ENCODE measurements at regions not wholly inside any gene's neighbourhood (a gene's known extent, or its start where the extent isn't known, plus 50 kb on each side); places are given as distances from the start of the nearest gene placed in this dataset.

DNA sequence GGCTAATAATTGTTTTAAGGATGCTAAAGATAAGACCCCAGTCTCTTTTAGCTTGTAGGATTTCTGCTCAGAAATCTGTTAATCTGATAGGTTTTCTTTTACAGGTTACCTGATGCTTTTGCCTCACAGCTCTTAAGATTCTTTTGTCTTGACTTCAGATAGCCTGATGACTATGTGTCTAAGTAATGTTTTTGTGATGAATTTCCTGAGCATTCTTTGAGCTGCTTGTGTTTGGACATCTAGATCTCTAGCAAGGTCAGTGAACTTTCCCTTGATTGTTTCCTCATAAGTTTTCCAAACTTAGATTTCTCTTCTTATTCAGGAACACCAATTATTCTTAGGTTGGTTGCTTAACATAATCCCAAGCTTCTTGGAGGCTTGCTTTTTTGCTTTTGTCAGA, 104.1 kb downstream of the ZNF518B start:
- Histone ChIP-seq H3K4me1 (ENCODE audit: control insufficient read depth in 1 of 2, extremely low read depth in 1 of 2, insufficient read depth in 2 of 2, low read length in 2 of 2) (no peaks in the 10 kb centered on the region), H3K4me3 (ENCODE audit: control insufficient read depth in 1 of 2, extremely low read depth in 1 of 2, low read length in 1 of 2) (no peak overlapping the region), H3K36me3 (ENCODE audit: control insufficient read depth in 2 of 2, extremely low read depth in 1 of 2, insufficient read depth in 1 of 2, low read length in 1 of 2) (no peaks in the 10 kb centered on the region), H3K9me3 (no peaks in the 10 kb centered on the region), H3K27me3 (replicated peaks in 1 of 2; ENCODE audit: control insufficient read depth in 2 of 2, extremely low read depth in 1 of 2, insufficient read depth in 2 of 2, low read length in 1 of 2) (peaks cover 0 to 8% of the 10 kb centered on the region in 2 experiments), H3K27ac (ENCODE audit: low read length) (no peak overlapping the region)
- CTCF ChIA-PET, result no interaction called here
- DNase-seq (no peak), ATAC-seq (replicated peaks in 1 of 4) (no peak)
- Mint-ChIP-seq H3K27ac (no peak overlapping the region), H3K9me3 (peaks cover 3 to 6% (median 4%) of the 10 kb centered on the region in 3 donors), H3K4me3 (no peak overlapping the region), H3K36me3 (no peaks in the 10 kb centered on the region), H3K27me3 (peaks cover 15 to 45% of the 10 kb centered on the region in 2 donors), H3K4me1 (no peaks in the 10 kb centered on the region)
- POLR2A ChIA-PET, result no interaction called here

GRCh38 chr4:10348241-10348640, 109.0 kb downstream of the ZNF518B start:
- H3K4me1 Mint-ChIP-seq, result no peaks in the 10 kb centered on the region
- CTCF ChIA-PET, result no interaction called here

GRCh38 chr4:10347815-10348214, 109.4 kb downstream of the ZNF518B start:
- no peak for DNase-seq
- Mint-ChIP-seq H3K27ac (no peak overlapping the region), H3K9me3 (peaks cover 0 to 4% (median 3%) of the 10 kb centered on the region in 3 donors), H3K36me3 (no peaks in the 10 kb centered on the region), H3K27me3 (peaks cover 3 to 29% of the 10 kb centered on the region in 2 donors), H3K4me3 (no peak overlapping the region), H3K4me1 (no peaks in the 10 kb centered on the region)
- ChIA-PET CTCF (no interaction called here), POLR2A (no interaction called here)
- Histone ChIP-seq H3K27me3 (replicated peaks in 1 of 2; ENCODE audit: control insufficient read depth in 2 of 2, extremely low read depth in 1 of 2, insufficient read depth in 2 of 2, low read length in 1 of 2) (no peaks in the 10 kb centered on the region), H3K9me3 (no peaks in the 10 kb centered on the region), H3K4me3 (ENCODE audit: control insufficient read depth in 1 of 2, extremely low read depth in 1 of 2, low read length in 1 of 2) (no peak overlapping the region), H3K36me3 (ENCODE audit: control insufficient read depth in 2 of 2, extremely low read depth in 1 of 2, insufficient read depth in 1 of 2, low read length in 1 of 2) (no peaks in the 10 kb centered on the region), H3K4me1 (ENCODE audit: control insufficient read depth in 1 of 2, extremely low read depth in 1 of 2, insufficient read depth in 2 of 2, low read length in 2 of 2) (no peaks in the 10 kb centered on the region), H3K27ac (ENCODE audit: low read length) (no peak overlapping the region)
- no peak for ATAC-seq (replicated peaks in 1 of 4)
- WGBS (ENCODE audit: insufficient coverage), result no CpG with 5 or more reads among the region's 1 CpG

More at GRCh38 chr4:10348241-10348640, 109.0 kb downstream of the ZNF518B start:
- POLR2A ChIA-PET, result no interaction called here
- Histone ChIP-seq H3K36me3 (ENCODE audit: control insufficient read depth in 2 of 2, extremely low read depth in 1 of 2, insufficient read depth in 1 of 2, low read length in 1 of 2) (no peaks in the 10 kb centered on the region), H3K4me3 (ENCODE audit: control insufficient read depth in 1 of 2, extremely low read depth in 1 of 2, low read length in 1 of 2) (no peak overlapping the region), H3K27ac (ENCODE audit: low read length) (no peak overlapping the region), H3K9me3 (no peaks in the 10 kb centered on the region), H3K4me1 (ENCODE audit: control insufficient read depth in 1 of 2, extremely low read depth in 1 of 2, insufficient read depth in 2 of 2, low read length in 2 of 2) (no peaks in the 10 kb centered on the region), H3K27me3 (replicated peaks in 1 of 2; ENCODE audit: control insufficient read depth in 2 of 2, extremely low read depth in 1 of 2, insufficient read depth in 2 of 2, low read length in 1 of 2) (no peaks in the 10 kb centered on the region)
- H3K27me3 Mint-ChIP-seq, result peaks cover 4 to 30% of the 10 kb centered on the region in 2 donors
- H3K27ac Mint-ChIP-seq, result no peak overlapping the region
- H3K9me3 Mint-ChIP-seq, result peaks cover 3 to 6% (median 4%) of the 10 kb centered on the region in 3 donors
- H3K4me3 Mint-ChIP-seq, result no peak overlapping the region
- DNase-seq (no peak), ATAC-seq (replicated peaks in 1 of 4) (no peak)
- no peaks in the 10 kb centered on the region for H3K36me3 Mint-ChIP-seq

GRCh38 chr4:10347281-10347795, 109.9 kb downstream of the ZNF518B start:
- ChIA-PET CTCF (no interaction called here), POLR2A (no interaction called here)
- Mint-ChIP-seq H3K27ac (no peak overlapping the region), H3K4me1 (no peaks in the 10 kb centered on the region), H3K9me3 (no peaks in the 10 kb centered on the region), H3K4me3 (no peak overlapping the region), H3K36me3 (no peaks in the 10 kb centered on the region), H3K27me3 (peaks cover 0 to 28% of the 10 kb centered on the region in 2 donors)
- Histone ChIP-seq H3K9me3 (no peaks in the 10 kb centered on the region), H3K4me1 (ENCODE audit: control insufficient read depth in 1 of 2, extremely low read depth in 1 of 2, insufficient read depth in 2 of 2, low read length in 2 of 2) (no peaks in the 10 kb centered on the region), H3K27me3 (replicated peaks in 1 of 2; ENCODE audit: control insufficient read depth in 2 of 2, extremely low read depth in 1 of 2, insufficient read depth in 2 of 2, low read length in 1 of 2) (no peaks in the 10 kb centered on the region), H3K4me3 (ENCODE audit: control insufficient read depth in 1 of 2, extremely low read depth in 1 of 2, low read length in 1 of 2) (no peak overlapping the region), H3K27ac (ENCODE audit: low read length) (no peak overlapping the region), H3K36me3 (ENCODE audit: control insufficient read depth in 2 of 2, extremely low read depth in 1 of 2, insufficient read depth in 1 of 2, low read length in 1 of 2) (no peaks in the 10 kb centered on the region)
- 92% methylated on average over 3 of the region's 5 CpGs for WGBS (ENCODE audit: insufficient coverage)
- no peak for ATAC-seq (replicated peaks in 1 of 4)
- DNase-seq, result no peak

DNA sequence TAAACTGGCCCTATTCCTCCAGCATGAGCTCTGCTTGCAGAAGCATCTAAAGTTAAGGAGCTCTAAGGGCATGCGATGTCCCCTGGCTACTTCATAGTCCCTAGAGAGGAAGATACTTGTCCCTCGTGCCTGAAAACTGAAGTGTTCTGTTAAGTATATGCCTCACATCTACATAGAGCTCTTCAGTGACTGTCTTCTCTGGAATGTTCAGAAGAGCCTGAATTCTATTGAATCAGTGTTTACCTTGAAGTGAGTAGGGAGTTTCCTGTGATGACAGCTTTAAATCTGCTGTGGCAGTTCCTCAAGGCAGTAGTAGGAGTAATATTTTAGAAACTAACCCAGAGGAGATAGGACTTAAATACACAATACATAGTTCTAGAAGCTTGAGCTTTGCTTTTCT, 111.2 kb downstream of the ZNF518B start:
- H3K36me3 ChIP-seq (ENCODE audit: control insufficient read depth in 2 of 2, extremely low read depth in 1 of 2, insufficient read depth in 1 of 2, low read length in 1 of 2), result no peaks in the 10 kb centered on the region

GRCh38 chr4:10345381-10345784, 111.8 kb downstream of the ZNF518B start:
- Histone ChIP-seq H3K4me3 (ENCODE audit: control insufficient read depth in 1 of 2, extremely low read depth in 1 of 2, low read length in 1 of 2) (no peak overlapping the region), H3K27me3 (replicated peaks in 1 of 2; ENCODE audit: control insufficient read depth in 2 of 2, extremely low read depth in 1 of 2, insufficient read depth in 2 of 2, low read length in 1 of 2) (no peaks in the 10 kb centered on the region), H3K36me3 (ENCODE audit: control insufficient read depth in 2 of 2, extremely low read depth in 1 of 2, insufficient read depth in 1 of 2, low read length in 1 of 2) (no peaks in the 10 kb centered on the region), H3K4me1 (ENCODE audit: control insufficient read depth in 1 of 2, extremely low read depth in 1 of 2, insufficient read depth in 2 of 2, low read length in 2 of 2) (no peaks in the 10 kb centered on the region), H3K9me3 (no peaks in the 10 kb centered on the region), H3K27ac (ENCODE audit: low read length) (no peak overlapping the region)
- ChIA-PET CTCF (no interaction called here), POLR2A (no interaction called here)
- H3K4me3 Mint-ChIP-seq, result no peak overlapping the region
- H3K36me3 Mint-ChIP-seq, result no peaks in the 10 kb centered on the region
- WGBS (ENCODE audit: insufficient coverage), result 100% methylated on average over 1 of the region's 3 CpGs
- H3K27ac Mint-ChIP-seq, result no peak overlapping the region
- peaks cover 0 to 16% of the 10 kb centered on the region in 2 donors for H3K27me3 Mint-ChIP-seq
- DNase-seq (no peak), ATAC-seq (replicated peaks in 1 of 4) (no peak)
- no peaks in the 10 kb centered on the region for H3K4me1 Mint-ChIP-seq
- no peaks in the 10 kb centered on the region for H3K9me3 Mint-ChIP-seq

More for the DNA sequence above, 111.2 kb downstream of the ZNF518B start:
- DNase-seq (no peak), ATAC-seq (replicated peaks in 1 of 4) (no peak)
- WGBS (ENCODE audit: insufficient coverage), result no CpG with 5 or more reads among the region's 2 CpGs
- no peak overlapping the region for H3K4me3 ChIP-seq (ENCODE audit: control insufficient read depth in 1 of 2, extremely low read depth in 1 of 2, low read length in 1 of 2)
- Mint-ChIP-seq H3K9me3 (no peaks in the 10 kb centered on the region), H3K36me3 (no peaks in the 10 kb centered on the region), H3K27ac (no peak overlapping the region), H3K4me3 (no peak overlapping the region), H3K27me3 (peaks cover 0 to 18% of the 10 kb centered on the region in 2 donors), H3K4me1 (no peaks in the 10 kb centered on the region)
- H3K27ac ChIP-seq (ENCODE audit: low read length), result no peak overlapping the region
- H3K27me3 ChIP-seq (replicated peaks in 1 of 2; ENCODE audit: control insufficient read depth in 2 of 2, extremely low read depth in 1 of 2, insufficient read depth in 2 of 2, low read length in 1 of 2), result no peaks in the 10 kb centered on the region
- no peaks in the 10 kb centered on the region for H3K9me3 ChIP-seq
- no peaks in the 10 kb centered on the region for H3K4me1 ChIP-seq (ENCODE audit: control insufficient read depth in 1 of 2, extremely low read depth in 1 of 2, insufficient read depth in 2 of 2, low read length in 2 of 2)
- CTCF ChIA-PET, result no interaction called here
- POLR2A ChIA-PET, result no interaction called here

- Mint-ChIP-seq H3K27me3 (peaks cover 1 to 14% of the 10 kb centered on the region in 2 donors), H3K4me3 (no peak overlapping the region), H3K27ac (no peak overlapping the region), H3K36me3 (no peaks in the 10 kb centered on the region), H3K9me3 (no peaks in the 10 kb centered on the region), H3K4me1 (no peaks in the 10 kb centered on the region)
- no peaks in the 10 kb centered on the region for H3K9me3 ChIP-seq
- DNase-seq, result no peak
- H3K36me3 ChIP-seq (ENCODE audit: control insufficient read depth in 2 of 2, extremely low read depth in 1 of 2, insufficient read depth in 1 of 2, low read length in 1 of 2), result no peaks in the 10 kb centered on the region
- POLR2A ChIA-PET, result no interaction called here
- 80% methylated on average over 2 of the region's 4 CpGs for WGBS (ENCODE audit: insufficient coverage)
- ATAC-seq (replicated peaks in 1 of 4), result no peak
- no peaks in the 10 kb centered on the region for H3K27me3 ChIP-seq (replicated peaks in 1 of 2; ENCODE audit: control insufficient read depth in 2 of 2, extremely low read depth in 1 of 2, insufficient read depth in 2 of 2, low read length in 1 of 2)
- no peaks in the 10 kb centered on the region for H3K4me1 ChIP-seq (ENCODE audit: control insufficient read depth in 1 of 2, extremely low read depth in 1 of 2, insufficient read depth in 2 of 2, low read length in 2 of 2)
- H3K27ac ChIP-seq (ENCODE audit: low read length), result no peak overlapping the region
- H3K4me3 ChIP-seq (ENCODE audit: control insufficient read depth in 1 of 2, extremely low read depth in 1 of 2, low read length in 1 of 2), result no peak overlapping the region
- CTCF ChIA-PET, result no interaction called here
Measured at GRCh38 chr4:10344824-10345223, 112.4 kb downstream of the ZNF518B start.
